Suppressor macrophage (primary cell): ENCODE measurements at regions not wholly inside any gene's neighbourhood (a gene's known extent, or its start where the extent isn't known, plus 50 kb on each side); places are given as distances from the start of the nearest gene placed in this dataset.
"Not testable (repeated sequence)": the region's sequence is repeated elsewhere in the genome, so short reads cannot be mapped to it uniquely, and the experiment has no call there.

Experiments used
- DNase-seq, 4 experiments: peaks; one replicate each; pipeline ENCODE4 v3.0.0-alpha.2; 2020 to 2022

- DNase-seq, result no peak
These were observed 91.3 kb downstream of the MFAP3L start for GRCh38 chr4:169934794-169935429.

GRCh38 chr4:169933531-169933930 is 92.7 kb downstream of the MFAP3L start:
- no peak for DNase-seq

- DNase-seq, result no peak
These were observed 94.2 kb downstream of the MFAP3L start for GRCh38 chr4:169931964-169932363.

DNA sequence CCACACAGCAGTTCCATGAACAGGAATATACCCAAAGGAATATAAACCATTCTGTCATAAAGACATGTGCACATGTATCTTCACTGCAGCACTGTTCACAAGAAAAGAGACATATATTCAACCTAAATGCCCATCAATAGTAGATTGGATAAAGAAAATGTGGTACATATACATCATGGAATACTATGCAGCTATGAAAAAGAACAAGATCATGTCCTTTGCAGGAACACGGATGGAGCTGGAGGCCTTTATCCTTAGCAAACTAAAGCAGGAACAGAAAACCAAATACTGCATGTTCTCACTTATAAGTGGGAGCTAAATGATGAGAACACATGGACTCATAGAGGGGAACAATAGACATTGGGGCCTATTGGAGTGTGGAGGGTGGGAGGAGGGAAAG is 95.4 kb downstream of the MFAP3L start:
- not testable (repeated sequence) for DNase-seq

GRCh38 chr4:169927280-169927679 is 98.9 kb downstream of the MFAP3L start:
- no peak for DNase-seq

GRCh38 chr4:169925678-169926077 is 100.5 kb downstream of the MFAP3L start:
- no peak for DNase-seq

DNA sequence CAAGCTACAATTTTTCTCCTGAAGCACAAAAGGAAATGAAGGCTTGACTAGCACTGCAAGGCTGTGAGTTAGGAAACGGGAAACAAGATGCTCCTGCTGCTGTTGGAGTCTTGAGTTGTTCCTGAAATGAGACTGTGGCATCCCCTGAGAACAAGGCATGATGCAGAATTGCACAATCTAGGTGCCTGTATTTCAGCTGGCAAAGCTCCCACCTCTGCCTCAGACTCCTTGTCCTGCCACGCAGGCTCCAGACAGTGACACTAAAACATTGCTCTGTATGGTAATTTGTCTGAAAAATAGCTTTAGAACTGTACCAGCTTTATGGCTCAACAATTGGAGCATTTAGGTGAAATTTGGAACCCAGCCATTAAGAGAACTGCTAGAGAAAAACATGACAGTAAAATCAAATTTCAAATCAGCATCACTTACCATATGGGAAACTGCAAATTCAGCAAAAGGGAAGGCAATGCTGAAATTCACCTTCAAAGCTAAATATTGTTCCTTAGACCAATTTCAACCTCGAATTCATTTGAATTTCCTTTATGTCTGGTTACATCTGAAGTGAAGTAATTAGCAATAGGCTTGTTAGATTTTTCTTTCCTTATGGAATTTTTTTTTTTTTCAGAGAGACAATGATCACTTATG is 103.4 kb downstream of the MFAP3L start:
- peak in 2 of 4 experiments; percentile 7 to 11 for DNase-seq

DNA sequence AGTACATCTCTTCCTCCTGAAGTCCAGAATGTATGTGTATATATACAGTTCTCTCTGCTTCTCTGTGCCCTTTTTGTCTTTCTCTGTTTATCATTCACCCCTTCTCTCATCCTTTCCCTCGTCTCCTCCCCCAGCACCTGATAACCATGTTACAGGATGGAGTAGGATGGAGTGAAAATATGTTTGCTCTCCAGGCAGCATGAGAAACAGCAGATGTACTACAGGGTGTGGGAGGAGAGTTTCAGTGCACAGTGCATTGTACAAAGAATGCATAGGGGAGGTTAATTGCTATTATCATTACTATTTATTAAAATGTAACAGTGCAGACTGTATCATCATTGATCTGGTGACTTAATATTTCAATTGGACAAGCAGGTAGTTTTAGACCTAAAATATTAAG is 104.5 kb downstream of the MFAP3L start:
- DNase-seq, result no peak

GRCh38 chr4:169921237-169921636 is 105.0 kb downstream of the MFAP3L start:
- no peak for DNase-seq

DNA sequence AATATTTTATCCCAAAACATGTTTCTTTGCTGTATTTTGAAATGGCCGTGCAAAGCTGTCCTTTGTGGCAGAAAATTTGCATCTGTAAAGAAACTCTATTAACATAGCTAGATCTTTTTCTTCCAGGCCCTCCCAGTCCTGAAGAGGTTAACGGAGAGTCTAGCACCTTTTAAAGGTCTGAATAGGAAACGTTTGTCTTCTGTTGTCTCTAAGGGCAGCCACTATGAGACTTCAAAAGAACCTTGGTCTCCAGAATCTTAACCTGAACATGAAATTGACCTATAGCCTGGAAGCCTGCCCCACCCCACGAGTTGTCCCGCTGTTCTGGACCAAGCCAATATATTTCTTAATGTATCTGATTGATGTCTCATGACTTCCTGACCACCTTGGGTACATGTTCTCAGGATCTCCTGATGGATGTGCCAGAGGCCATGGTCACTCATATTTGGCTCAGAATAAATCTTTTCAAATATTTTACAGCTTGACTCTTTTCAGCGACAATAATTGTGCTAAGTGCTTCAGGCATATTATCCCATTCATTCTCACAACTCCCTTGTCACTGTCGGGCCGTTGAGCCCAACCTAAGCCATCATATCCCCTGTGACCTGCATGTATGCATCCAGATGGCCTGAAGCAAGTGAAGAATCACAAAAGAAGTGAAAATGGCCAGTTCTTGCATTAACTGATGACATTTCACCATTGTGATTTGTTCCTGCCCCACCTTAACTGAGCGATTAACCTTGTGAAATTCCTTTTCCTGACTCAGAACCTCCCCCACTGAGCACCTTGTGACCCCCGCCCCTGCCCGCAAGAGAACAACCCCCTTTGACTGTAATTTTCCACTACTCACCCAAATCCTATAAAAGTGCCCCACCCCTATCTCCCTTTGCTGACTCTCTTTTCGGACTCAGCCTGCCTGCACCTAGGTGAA is 106.7 kb downstream of the MFAP3L start:
- DNase-seq, result not testable (repeated sequence)

DNA sequence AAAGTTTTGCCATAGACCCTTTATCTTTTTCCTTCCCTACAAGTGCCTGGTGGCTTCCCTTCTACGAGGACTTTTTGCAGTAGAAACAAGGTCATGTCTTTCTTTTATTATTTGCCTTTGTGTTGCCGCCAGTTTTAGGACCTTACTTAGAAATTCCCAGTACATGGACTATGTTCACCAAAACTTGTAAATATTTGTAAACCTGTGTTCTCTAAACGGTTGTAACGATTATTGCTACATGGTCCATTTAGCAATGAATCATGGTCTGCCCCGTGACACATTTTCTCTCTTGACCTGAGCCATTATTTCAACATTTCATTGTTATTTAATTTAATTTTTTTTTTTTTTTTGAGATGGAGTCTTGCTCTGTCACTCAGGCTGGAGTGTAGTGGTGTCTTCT is 110.7 kb downstream of the MFAP3L start:
- DNase-seq, result no peak

DNA sequence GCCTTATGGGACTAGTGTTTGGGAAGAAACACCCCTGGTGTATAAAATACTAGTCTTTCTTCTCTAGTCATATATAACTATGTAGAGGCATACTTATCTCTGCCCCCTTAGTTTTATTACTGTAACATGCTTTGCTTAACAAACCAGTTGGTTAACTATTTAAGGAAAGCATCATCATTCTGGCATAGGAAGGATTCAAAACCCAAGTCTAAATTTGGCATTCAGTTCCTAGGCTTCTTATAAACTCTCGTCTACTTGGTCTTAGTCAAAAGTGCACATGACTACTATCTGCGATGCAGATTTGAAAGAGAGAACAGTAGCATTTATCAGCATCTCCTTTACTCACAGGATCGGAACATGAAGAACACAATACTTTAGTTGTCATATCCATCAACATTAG is 111.3 kb downstream of the MFAP3L start:
- DNase-seq, result no peak

- DNase-seq, result no peak
These were observed 113.2 kb downstream of the MFAP3L start for GRCh38 chr4:169912996-169913395.

DNA sequence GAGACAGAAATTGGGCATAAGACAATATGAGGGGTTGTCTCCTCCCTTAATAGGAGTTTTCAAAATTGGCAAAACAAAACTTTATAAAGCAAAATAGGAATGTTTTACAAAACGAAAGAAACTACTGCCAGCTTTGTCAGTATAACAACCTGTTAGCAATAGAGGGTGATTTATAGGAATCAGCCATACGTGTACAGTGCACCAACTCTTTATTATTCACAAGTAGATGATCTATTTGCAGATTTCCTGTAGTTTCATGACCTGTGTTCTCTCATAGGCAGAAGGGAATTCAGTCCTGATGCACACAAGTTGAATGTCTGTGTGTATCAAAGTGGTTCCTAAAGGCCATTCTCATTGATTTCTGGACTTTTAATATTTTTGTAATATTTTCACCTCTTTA is 116.3 kb downstream of the MFAP3L start:
- DNase-seq, result no peak

- DNase-seq, result no peak
These were observed 116.7 kb downstream of the MFAP3L start for GRCh38 chr4:169909479-169909878.

- DNase-seq, result no peak
These were observed 118.5 kb downstream of the MFAP3L start for GRCh38 chr4:169907705-169908104.

DNA sequence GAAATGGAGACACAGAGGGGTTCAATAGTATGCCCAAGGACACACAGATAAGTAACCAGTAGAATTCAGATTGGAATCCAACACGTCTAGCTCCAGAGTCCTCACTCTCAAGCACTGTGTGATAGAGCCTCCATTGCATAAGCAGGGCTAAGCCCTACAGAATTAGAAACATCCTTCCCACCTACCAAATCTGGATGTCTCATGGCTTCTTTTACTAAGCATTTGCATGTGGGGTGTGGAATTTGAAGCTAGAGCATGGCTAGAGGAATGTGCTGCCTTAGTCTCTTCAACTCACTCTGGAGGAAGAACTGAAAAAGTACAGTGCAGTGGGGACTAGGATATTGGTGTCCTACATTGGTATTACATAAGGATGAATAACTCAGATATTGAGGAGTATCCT is 119.4 kb downstream of the MFAP3L start:
- DNase-seq, result no peak

- peak; percentile 14 to 58 (median 44) for DNase-seq
These were observed 120.1 kb downstream of the MFAP3L start for GRCh38 chr4:169906104-169906503.

GRCh38 chr4:169902658-169903345 is 123.4 kb downstream of the MFAP3L start:
- DNase-seq, result no peak

- no peak for DNase-seq
These were observed 125.9 kb downstream of the MFAP3L start for GRCh38 chr4:169900241-169900845.

DNA sequence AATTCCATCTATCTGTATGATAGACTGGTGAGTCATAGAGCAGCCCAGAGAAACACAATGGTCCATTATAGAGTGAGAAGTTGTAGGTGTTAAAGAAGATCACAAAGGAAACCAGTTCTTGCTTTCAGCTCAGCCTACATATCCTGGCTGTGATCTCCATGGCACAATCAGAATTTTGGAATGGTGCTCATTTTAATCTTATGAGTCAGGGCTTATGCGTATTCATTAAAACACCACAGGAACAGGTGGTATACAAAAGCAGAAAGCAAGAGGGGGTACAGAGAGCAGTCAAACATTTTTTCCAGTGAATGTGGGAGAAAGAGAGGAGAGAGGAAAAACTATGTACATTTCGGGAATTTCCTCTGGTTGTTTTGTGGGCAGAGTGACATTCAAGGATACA is 126.9 kb downstream of the MFAP3L start:
- no peak for DNase-seq

DNA sequence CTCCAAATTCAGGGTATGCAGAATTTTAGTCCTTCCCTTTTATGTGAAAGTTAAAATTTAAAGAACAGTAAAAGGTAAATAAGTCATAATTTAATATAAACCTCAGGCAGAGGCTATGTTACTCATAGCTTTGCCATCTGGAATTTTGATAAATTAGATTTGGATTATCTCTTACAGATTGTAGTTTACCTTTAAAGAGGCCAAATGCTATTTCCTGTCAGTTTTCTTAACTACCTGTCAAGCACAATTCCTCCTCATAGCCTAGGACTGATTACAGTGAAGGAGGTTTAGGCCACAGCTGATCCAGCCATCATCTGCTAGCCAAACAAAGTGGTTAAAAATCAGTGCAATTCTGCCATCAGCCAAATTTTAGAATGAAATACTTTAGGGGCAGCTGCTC is 128.1 kb downstream of the MFAP3L start:
- DNase-seq, result no peak
